MM.1S (cell line): ENCODE measurements at regions not wholly inside any gene's neighbourhood (a gene's known extent, or its start where the extent isn't known, plus 50 kb on each side); places are given as distances from the start of the nearest gene placed in this dataset.

Experiments
- DNase-seq: peaks from one replicate; pipeline ENCODE4 v3.0.0-alpha.2; 2015
- H2AFZ ChIP-seq: fragments of 300-600 bp; sonication (generic); 2 replicates; pipeline ENCODE4 v1.6.0; 2016; ENCODE audit warnings: antibody characterized with exemption, low read length
- H3F3A ChIP-seq: fragments of 300-600 bp; sonication (generic); 2 replicates; pipeline ENCODE4 v1.6.1; 2016; ENCODE audit warnings: mild to moderate bottlenecking, antibody characterized with exemption, low read length, moderate library complexity, mixed read lengths; ENCODE audit not compliant: insufficient read depth
- H3K27ac ChIP-seq: fragments of 300-600 bp; sonication (generic); 2 replicates; pipeline ENCODE4 v1.5.1; 2016; ENCODE audit warnings: mild to moderate bottlenecking, low read length
- H3K27me3 ChIP-seq: fragments of 300-600 bp; sonication (generic); replicated peaks from 2 replicates; pipeline ENCODE4 v1.6.0; 2016; ENCODE audit warnings: low read length; ENCODE audit not compliant: insufficient read depth
- H3K36me3 ChIP-seq: fragments of 300-600 bp; sonication (generic); replicated peaks from 2 replicates; pipeline ENCODE4 v1.6.1; 2016; ENCODE audit warnings: mild to moderate bottlenecking, low read length, mixed read lengths; ENCODE audit not compliant: insufficient read depth
- H3K4me1 ChIP-seq: fragments of 300-600 bp; sonication (generic); 2 replicates; pipeline ENCODE4 v1.6.1; 2016; ENCODE audit warnings: low read length, mixed read lengths
- H3K4me2 ChIP-seq: fragments of 300-600 bp; sonication (generic); 2 replicates; pipeline ENCODE4 v1.6.0; 2016; ENCODE audit warnings: low read depth, low read length
- H3K4me3 ChIP-seq: fragments of 300-600 bp; sonication (generic); 2 replicates; pipeline ENCODE4 v1.5.1; 2016; ENCODE audit warnings: low read length, mixed read lengths
- H3K79me2 ChIP-seq: fragments of 300-600 bp; sonication (generic); 2 replicates; pipeline ENCODE4 v1.6.1; 2016; ENCODE audit warnings: mixed run types, low read length, mixed read lengths
- H3K9ac ChIP-seq: fragments of 300-600 bp; sonication (generic); 2 replicates; pipeline ENCODE4 v1.6.1; 2016; ENCODE audit warnings: low read length, mixed read lengths
- H3K9me2 ChIP-seq: fragments of 300-600 bp; sonication (generic); replicated peaks from 2 replicates; pipeline ENCODE4 v1.6.1; 2016; ENCODE audit warnings: mild to moderate bottlenecking, low read length, mixed read lengths; ENCODE audit not compliant: insufficient read depth
- H3K9me3 ChIP-seq: fragments of 300-600 bp; sonication (generic); replicated peaks from 2 replicates; pipeline ENCODE4 v1.6.1; 2016; ENCODE audit warnings: mild to moderate bottlenecking, low read length, mixed read lengths; ENCODE audit not compliant: insufficient read depth
- H4K20me1 ChIP-seq: fragments of 300-600 bp; sonication (generic); 2 replicates; pipeline ENCODE4 v1.6.1; 2016; ENCODE audit warnings: mild to moderate bottlenecking, low read length, moderate library complexity, mixed read lengths; ENCODE audit not compliant: insufficient read depth
- EZH2 ChIP-seq: fragments of 300-600 bp; sonication (generic); optimal IDR thresholded peaks from 2 replicates; pipeline ENCODE3; 2017; ENCODE audit warnings: low read depth, mild to moderate bottlenecking, antibody characterized with exemption, low read length, mixed read lengths
- EZH2phosphoT487 ChIP-seq: fragments of 300-600 bp; sonication (generic); IDR thresholded peaks from 2 replicates; pipeline ENCODE4 v1.6.1; 2018; ENCODE audit warnings: antibody characterized with exemption, low read length
- TF ChIP-seq, protein P1 (sequence below): fragments of 300-600 bp; sonication (generic); IDR thresholded peaks from 2 replicates; pipeline ENCODE4 v1.5.1; 2016; ENCODE audit warnings: antibody characterized with exemption, low read length, mixed read lengths

GRCh38 chr22:46044621-46045458, 67.9 kb upstream of the WNT7B start:
- Histone ChIP-seq H3K4me2 (peak overlapping the region; percentile 82), H3K27ac (no peak overlapping the region), H3K4me3 (peak overlapping the region; percentile 40; the same call in 1 of the 2 replicates), H3K4me1 (no peaks in the 10 kb centered on the region), H3K27me3 (no peaks in the 10 kb centered on the region), H3K36me3 (no peaks in the 10 kb centered on the region), H3K9me3 (no peaks in the 10 kb centered on the region), H3K79me2 (no peaks in the 10 kb centered on the region), H4K20me1 (no peaks in the 10 kb centered on the region), H2AFZ (peak overlapping the region; percentile 47), H3F3A (no peaks in the 10 kb centered on the region), H3K9me2 (no peaks in the 10 kb centered on the region), H3K9ac (peak overlapping the region; percentile 40; the same call in 1 of the 2 replicates)
- TF ChIP-seq EZH2 = no peak
- TF ChIP-seq EZH2phosphoT487 = no peak
- TF ChIP-seq, protein P1, sequence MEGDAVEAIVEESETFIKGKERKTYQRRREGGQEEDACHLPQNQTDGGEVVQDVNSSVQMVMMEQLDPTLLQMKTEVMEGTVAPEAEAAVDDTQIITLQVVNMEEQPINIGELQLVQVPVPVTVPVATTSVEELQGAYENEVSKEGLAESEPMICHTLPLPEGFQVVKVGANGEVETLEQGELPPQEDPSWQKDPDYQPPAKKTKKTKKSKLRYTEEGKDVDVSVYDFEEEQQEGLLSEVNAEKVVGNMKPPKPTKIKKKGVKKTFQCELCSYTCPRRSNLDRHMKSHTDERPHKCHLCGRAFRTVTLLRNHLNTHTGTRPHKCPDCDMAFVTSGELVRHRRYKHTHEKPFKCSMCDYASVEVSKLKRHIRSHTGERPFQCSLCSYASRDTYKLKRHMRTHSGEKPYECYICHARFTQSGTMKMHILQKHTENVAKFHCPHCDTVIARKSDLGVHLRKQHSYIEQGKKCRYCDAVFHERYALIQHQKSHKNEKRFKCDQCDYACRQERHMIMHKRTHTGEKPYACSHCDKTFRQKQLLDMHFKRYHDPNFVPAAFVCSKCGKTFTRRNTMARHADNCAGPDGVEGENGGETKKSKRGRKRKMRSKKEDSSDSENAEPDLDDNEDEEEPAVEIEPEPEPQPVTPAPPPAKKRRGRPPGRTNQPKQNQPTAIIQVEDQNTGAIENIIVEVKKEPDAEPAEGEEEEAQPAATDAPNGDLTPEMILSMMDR = no peak
- DNase-seq = no peak

DNA sequence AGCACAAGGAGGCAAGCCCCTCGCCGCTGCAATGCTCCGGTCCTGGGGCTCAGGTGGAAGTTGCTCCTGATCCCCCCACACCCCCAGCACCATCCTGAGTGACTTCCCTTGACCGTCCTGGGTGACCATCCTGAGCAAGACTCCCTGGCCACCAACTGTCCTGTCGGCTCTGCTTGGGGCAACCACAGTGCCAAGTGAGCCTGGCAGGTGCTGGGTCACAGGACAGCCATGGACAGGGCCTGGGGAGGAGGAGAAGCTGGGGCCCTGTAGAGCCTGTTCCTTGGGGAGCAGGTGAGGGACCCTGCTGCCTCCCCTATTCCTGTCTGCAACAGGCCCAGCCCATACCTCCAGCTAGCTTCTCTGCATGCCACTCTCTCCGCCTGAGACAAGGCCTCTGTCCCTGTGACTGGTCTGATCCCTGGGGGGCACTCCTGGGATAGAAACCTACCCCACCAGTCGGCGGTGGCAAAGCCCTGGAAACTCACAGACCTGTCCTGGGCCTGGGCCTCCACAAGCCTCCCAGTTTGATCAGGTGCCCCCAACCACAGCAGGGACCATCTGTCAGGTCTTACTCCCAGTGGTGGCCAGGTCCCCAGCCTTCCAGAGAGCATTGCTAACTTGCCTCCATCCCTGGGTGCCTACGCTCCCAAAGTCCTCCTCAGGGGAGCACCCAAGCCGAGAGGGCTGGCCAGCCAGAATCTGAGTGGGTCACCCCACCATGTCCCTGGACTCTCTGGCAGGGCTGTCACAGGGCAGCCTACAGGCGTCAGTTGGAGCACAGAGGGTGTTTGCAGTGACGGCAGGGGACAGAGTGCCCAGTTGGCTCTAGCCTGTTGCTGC, 68.7 kb upstream of the WNT7B start:
- no peak overlapping the region for H3K4me2 ChIP-seq
- TF ChIP-seq, protein P1 = no peak
- TF ChIP-seq EZH2 (no peak), EZH2phosphoT487 (no peak)

DNA sequence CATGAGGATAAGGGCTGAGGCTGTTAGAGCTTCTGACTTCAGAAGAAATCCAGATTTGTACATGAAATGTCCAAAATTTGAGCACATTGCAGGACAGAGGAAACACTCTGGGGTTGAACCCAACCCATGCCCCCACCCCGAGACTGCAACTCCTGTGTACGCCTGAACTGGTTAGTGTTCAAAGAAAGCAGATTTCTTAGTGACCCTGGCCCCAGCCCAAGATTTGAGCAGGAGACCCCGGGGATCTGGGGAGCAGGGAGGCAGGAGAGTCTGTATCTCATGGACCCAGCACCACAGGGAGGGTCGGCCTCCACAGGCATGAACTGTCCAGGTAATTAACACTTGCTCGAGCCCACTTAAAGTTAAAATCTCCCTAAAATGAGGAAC, 69.3 kb upstream of the WNT7B start:
- Histone ChIP-seq H3K9me3 (no peaks in the 10 kb centered on the region), H3K9ac (no peak overlapping the region), H3K4me3 (no peak overlapping the region), H4K20me1 (no peaks in the 10 kb centered on the region), H3K9me2 (no peaks in the 10 kb centered on the region), H3K36me3 (no peaks in the 10 kb centered on the region), H2AFZ (no peak overlapping the region), H3K27me3 (no peaks in the 10 kb centered on the region), H3K79me2 (no peaks in the 10 kb centered on the region), H3K4me2 (no peak overlapping the region), H3K27ac (no peak overlapping the region), H3F3A (no peaks in the 10 kb centered on the region), H3K4me1 (no peaks in the 10 kb centered on the region)
- TF ChIP-seq, protein P1 = no peak
- TF ChIP-seq EZH2 (no peak), EZH2phosphoT487 (no peak)
- no peak for DNase-seq

More for the DNA sequence above, 68.7 kb upstream of the WNT7B start:
- Histone ChIP-seq H4K20me1 (no peaks in the 10 kb centered on the region), H3K9ac (no peak overlapping the region), H3K27me3 (no peaks in the 10 kb centered on the region), H3K4me1 (no peaks in the 10 kb centered on the region), H3F3A (no peaks in the 10 kb centered on the region), H3K79me2 (no peaks in the 10 kb centered on the region), H3K27ac (no peak overlapping the region), H3K4me3 (no peak overlapping the region), H3K9me3 (no peaks in the 10 kb centered on the region), H2AFZ (no peak overlapping the region), H3K36me3 (no peaks in the 10 kb centered on the region), H3K9me2 (no peaks in the 10 kb centered on the region)
- no peak for DNase-seq
